Activated CD4-positive, alpha-beta T cell treated with anti-CD3 and anti-CD28 coated beads, Interleukin-2, Interleukin-4, amounts not matched to agents 100 ng/mL and 50 ng/mL, durations not matched to agents 16 hours and 8 hours (primary cell): ENCODE measurements at regions not wholly inside any gene's neighbourhood (a gene's known extent, or its start where the extent isn't known, plus 50 kb on each side); places are given as distances from the start of the nearest gene placed in this dataset.
"Not testable (repeated sequence)": the region's sequence is repeated elsewhere in the genome, so short reads cannot be mapped to it uniquely, and the experiment has no call there.

Source experiments
- DNase-seq: peaks from one replicate; pipeline ENCODE4 v3.0.0-alpha.2; 2020; ENCODE audit warnings: low spot score

GRCh38 chr11:91310085-91310484 lies 914.5 kb upstream of the FAT3 start:
- DNase-seq: no peak

- no peak for DNase-seq
Observed at GRCh38 chr11:91308069-91308468, 916.5 kb upstream of the FAT3 start.

GRCh38 chr11:91305402-91305801 lies 919.2 kb upstream of the FAT3 start:
- DNase-seq: no peak

GRCh38 chr11:91303749-91304148 lies 920.9 kb upstream of the FAT3 start:
- DNase-seq: no peak

GRCh38 chr11:91299980-91300379 lies 924.6 kb upstream of the FAT3 start:
- DNase-seq: no peak

GRCh38 chr11:91296629-91297028 lies 928.0 kb upstream of the FAT3 start:
- DNase-seq: no peak

GRCh38 chr11:91295591-91295990 lies 929.0 kb upstream of the FAT3 start:
- DNase-seq: no peak

GRCh38 chr11:91293119-91293518 lies 931.5 kb upstream of the FAT3 start:
- DNase-seq: no peak

- no peak for DNase-seq
Observed at GRCh38 chr11:91272089-91272488, 952.5 kb upstream of the FAT3 start.

- not testable (repeated sequence) for DNase-seq
Observed at GRCh38 chr11:91268512-91269295, 955.9 kb upstream of the FAT3 start.

GRCh38 chr11:91265946-91266345 lies 958.7 kb upstream of the FAT3 start:
- no peak for DNase-seq

GRCh38 chr11:91264481-91264880 lies 960.1 kb upstream of the FAT3 start:
- no peak for DNase-seq

GRCh38 chr11:91263496-91264365 lies 960.9 kb upstream of the FAT3 start:
- no peak for DNase-seq

- DNase-seq: no peak
Observed at GRCh38 chr11:91261513-91261912, 963.1 kb upstream of the FAT3 start.

- no peak for DNase-seq
Observed at GRCh38 chr11:91258876-91259275, 965.7 kb upstream of the FAT3 start.

- no peak for DNase-seq
Observed at GRCh38 chr11:91257667-91258066, 967.0 kb upstream of the FAT3 start.

- peak; percentile 14 for DNase-seq
Observed at GRCh38 chr11:91248199-91248807, 976.3 kb upstream of the FAT3 start.

- DNase-seq: no peak
Observed at GRCh38 chr11:91247009-91247735, 977.4 kb upstream of the FAT3 start.

GRCh38 chr11:91244912-91245311 lies 979.7 kb upstream of the FAT3 start:
- DNase-seq: no peak

GRCh38 chr11:91243630-91244029 lies 981.0 kb upstream of the FAT3 start:
- DNase-seq: no peak

- DNase-seq: no peak
Observed at GRCh38 chr11:91243051-91243450, 981.6 kb upstream of the FAT3 start.

GRCh38 chr11:91241226-91241625 lies 983.4 kb upstream of the FAT3 start:
- DNase-seq: no peak
